PFSK-1 (cell line): ENCODE measurements at regions not wholly inside any gene's neighbourhood (a gene's known extent, or its start where the extent isn't known, plus 50 kb on each side); places are given as distances from the start of the nearest gene placed in this dataset.

Source experiments
- POLR2AphosphoS5 ChIP-seq: IDR thresholded peaks from 2 replicates; pipeline ENCODE4 v1.6.1; 2012; ENCODE audit warnings: low read depth, mild to moderate bottlenecking, control low read depth, low read length, moderate library complexity
- SIN3A ChIP-seq: IDR thresholded peaks from 2 replicates; pipeline ENCODE4 v1.6.1; 2012; ENCODE audit warnings: mild to moderate bottlenecking, low read length, moderate library complexity, borderline replicate concordance; ENCODE audit not compliant: insufficient read depth
- TAF1 ChIP-seq: IDR thresholded peaks from 2 replicates; pipeline ENCODE4 v1.6.1; 2012; ENCODE audit warnings: low read length, control low read depth, borderline replicate concordance; ENCODE audit not compliant: insufficient read depth
- TF ChIP-seq, protein P1 (sequence below), 2 experiments: IDR thresholded peaks; 2 replicates each; pipeline versions ENCODE4 v1.6.1 to v1.8.0; 2011 to 2012; ENCODE audit warnings: low read depth in 2 of 2, low read length in 2 of 2, control low read depth in 1 of 2, inconsistent platforms in 1 of 2, mild to moderate bottlenecking in 1 of 2, moderate library complexity in 1 of 2; ENCODE audit not compliant: insufficient read depth in 1 of 2

DNA sequence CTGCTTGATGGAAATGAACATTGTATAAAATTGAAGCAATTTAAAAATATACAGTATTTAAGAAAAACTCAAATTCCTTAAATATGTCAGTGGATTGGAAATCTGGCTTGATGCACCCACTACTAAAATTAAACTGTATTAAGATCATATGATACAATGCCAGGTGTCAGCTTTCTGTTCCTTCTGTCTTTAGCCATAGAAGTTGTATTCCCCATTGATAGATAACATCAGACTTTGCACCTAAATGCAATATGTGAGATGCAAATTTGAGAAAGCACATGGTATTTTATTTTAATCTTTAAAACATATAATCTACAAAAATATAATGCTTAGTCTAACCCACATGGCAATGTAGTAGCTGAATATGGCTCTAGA, 697.4 kb upstream of the WWC1 start:
- TF ChIP-seq SIN3A (no peak), TAF1 (no peak), POLR2AphosphoS5 (no peak)
- TF ChIP-seq, protein P1, sequence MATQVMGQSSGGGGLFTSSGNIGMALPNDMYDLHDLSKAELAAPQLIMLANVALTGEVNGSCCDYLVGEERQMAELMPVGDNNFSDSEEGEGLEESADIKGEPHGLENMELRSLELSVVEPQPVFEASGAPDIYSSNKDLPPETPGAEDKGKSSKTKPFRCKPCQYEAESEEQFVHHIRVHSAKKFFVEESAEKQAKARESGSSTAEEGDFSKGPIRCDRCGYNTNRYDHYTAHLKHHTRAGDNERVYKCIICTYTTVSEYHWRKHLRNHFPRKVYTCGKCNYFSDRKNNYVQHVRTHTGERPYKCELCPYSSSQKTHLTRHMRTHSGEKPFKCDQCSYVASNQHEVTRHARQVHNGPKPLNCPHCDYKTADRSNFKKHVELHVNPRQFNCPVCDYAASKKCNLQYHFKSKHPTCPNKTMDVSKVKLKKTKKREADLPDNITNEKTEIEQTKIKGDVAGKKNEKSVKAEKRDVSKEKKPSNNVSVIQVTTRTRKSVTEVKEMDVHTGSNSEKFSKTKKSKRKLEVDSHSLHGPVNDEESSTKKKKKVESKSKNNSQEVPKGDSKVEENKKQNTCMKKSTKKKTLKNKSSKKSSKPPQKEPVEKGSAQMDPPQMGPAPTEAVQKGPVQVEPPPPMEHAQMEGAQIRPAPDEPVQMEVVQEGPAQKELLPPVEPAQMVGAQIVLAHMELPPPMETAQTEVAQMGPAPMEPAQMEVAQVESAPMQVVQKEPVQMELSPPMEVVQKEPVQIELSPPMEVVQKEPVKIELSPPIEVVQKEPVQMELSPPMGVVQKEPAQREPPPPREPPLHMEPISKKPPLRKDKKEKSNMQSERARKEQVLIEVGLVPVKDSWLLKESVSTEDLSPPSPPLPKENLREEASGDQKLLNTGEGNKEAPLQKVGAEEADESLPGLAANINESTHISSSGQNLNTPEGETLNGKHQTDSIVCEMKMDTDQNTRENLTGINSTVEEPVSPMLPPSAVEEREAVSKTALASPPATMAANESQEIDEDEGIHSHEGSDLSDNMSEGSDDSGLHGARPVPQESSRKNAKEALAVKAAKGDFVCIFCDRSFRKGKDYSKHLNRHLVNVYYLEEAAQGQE (IDR thresholded peaks at IDR 0.05; ENCODE audit: insufficient read depth in 1 of 2, low read depth in 2 of 2, low read length in 2 of 2) = no peak
